ENCODE measurements at regions not wholly inside any gene's neighbourhood (a gene's known extent, or its start where the extent isn't known, plus 50 kb on each side); places are given as distances from the start of the nearest gene placed in this dataset.

DNA sequence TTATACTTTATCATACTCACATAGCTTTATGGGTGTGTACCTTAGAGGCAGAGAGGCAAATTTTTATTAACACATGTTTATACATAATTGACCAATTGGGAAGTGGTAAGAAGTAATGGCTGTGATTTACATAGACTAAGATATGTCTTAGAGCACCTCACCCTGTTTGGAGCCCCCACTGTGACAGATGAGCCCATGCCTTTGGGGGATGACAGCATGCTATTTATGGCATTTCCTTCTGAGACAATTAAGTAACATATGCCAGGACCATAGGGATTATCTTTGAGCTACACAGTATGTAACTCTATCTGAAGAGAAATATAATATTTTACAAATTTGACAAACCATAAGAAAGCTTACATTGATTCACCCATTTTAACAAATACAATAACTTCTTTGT lies 1655.3 kb upstream of the ACVR2A start:
- TF ChIP-seq EZH2 (IDR thresholded peaks at IDR 0.05; ENCODE audit: low read length, missing control alignments), result no peak
- TF ChIP-seq, protein P1, sequence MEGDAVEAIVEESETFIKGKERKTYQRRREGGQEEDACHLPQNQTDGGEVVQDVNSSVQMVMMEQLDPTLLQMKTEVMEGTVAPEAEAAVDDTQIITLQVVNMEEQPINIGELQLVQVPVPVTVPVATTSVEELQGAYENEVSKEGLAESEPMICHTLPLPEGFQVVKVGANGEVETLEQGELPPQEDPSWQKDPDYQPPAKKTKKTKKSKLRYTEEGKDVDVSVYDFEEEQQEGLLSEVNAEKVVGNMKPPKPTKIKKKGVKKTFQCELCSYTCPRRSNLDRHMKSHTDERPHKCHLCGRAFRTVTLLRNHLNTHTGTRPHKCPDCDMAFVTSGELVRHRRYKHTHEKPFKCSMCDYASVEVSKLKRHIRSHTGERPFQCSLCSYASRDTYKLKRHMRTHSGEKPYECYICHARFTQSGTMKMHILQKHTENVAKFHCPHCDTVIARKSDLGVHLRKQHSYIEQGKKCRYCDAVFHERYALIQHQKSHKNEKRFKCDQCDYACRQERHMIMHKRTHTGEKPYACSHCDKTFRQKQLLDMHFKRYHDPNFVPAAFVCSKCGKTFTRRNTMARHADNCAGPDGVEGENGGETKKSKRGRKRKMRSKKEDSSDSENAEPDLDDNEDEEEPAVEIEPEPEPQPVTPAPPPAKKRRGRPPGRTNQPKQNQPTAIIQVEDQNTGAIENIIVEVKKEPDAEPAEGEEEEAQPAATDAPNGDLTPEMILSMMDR (conservative IDR thresholded peaks at IDR 0.05 in 1 of 2, IDR thresholded peaks at IDR 0.05 in 1 of 2; ENCODE audit: low read depth in 1 of 2, low read length in 2 of 2), result no peak
- DNase-seq (ENCODE audit: low read depth in 2 of 2), result no peak
- no peaks in the 10 kb centered on the region for H3K9me3 ChIP-seq (ENCODE audit: control insufficient read depth, insufficient read depth, low read depth, low read length)
- no peaks in the 10 kb centered on the region for H3K36me3 ChIP-seq (ENCODE audit: control insufficient read depth, insufficient read depth, low read length)
- no peaks in the 10 kb centered on the region for H3K27me3 ChIP-seq (ENCODE audit: control insufficient read depth, insufficient read depth, low read length)
- no peak overlapping the region for H3K9ac ChIP-seq (ENCODE audit: insufficient read depth, low read length)
- H3K4me3 ChIP-seq (replicated peaks in 1 of 4; ENCODE audit: control extremely low read depth in 1 of 4, insufficient read depth in 1 of 4, low read depth in 3 of 4, low read length in 4 of 4), result no peak overlapping the region
- H3K79me2 ChIP-seq (ENCODE audit: control insufficient read depth, insufficient read depth, low read length), result no peaks in the 10 kb centered on the region
- no peak overlapping the region for H3K4me2 ChIP-seq (ENCODE audit: extremely low read depth, insufficient read depth, low read length)
- no peak overlapping the region for H2AFZ ChIP-seq (ENCODE audit: low read length)
- H3K27ac ChIP-seq (ENCODE audit: insufficient read depth, low read length), result no peak overlapping the region
- no peaks in the 10 kb centered on the region for H3K4me1 ChIP-seq (ENCODE audit: control insufficient read depth, extremely low read depth, insufficient read depth, low read length)
- no peaks in the 10 kb centered on the region for H4K20me1 ChIP-seq (ENCODE audit: control insufficient read depth, extremely low read depth, insufficient read depth, low read length)

DNA sequence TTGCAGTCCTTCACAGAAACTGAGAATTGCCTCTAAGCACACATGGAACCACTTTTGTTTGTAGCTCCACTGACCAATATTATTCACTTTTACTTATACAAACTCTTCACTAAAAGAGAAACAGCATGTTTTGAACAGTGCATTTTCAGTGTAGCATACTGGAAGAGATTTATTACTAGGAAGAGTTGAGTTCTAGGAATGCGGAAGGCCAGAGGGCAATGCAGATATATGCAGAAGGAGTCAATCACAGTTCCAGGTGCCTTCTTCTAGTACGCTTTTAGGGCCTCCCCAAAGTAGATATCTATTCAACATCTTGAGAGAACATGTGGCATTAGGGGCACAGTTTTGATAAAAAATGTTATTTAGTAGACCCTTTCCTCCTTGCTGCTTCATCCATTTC lies 1654.0 kb upstream of the ZEB2 start:
- TF ChIP-seq EZH2 (IDR thresholded peaks at IDR 0.05; ENCODE audit: low read length, missing control alignments), result no peak
- TF ChIP-seq, protein P1 (conservative IDR thresholded peaks at IDR 0.05 in 1 of 2, IDR thresholded peaks at IDR 0.05 in 1 of 2; ENCODE audit: low read depth in 1 of 2, low read length in 2 of 2), result no peak
- Histone ChIP-seq H3K4me2 (ENCODE audit: extremely low read depth, insufficient read depth, low read length) (no peak overlapping the region), H3K27me3 (ENCODE audit: control insufficient read depth, insufficient read depth, low read length) (no peaks in the 10 kb centered on the region), H3K36me3 (ENCODE audit: control insufficient read depth, insufficient read depth, low read length) (no peaks in the 10 kb centered on the region), H3K27ac (ENCODE audit: insufficient read depth, low read length) (no peak overlapping the region), H3K9ac (ENCODE audit: insufficient read depth, low read length) (no peak overlapping the region), H3K4me3 (replicated peaks in 1 of 4; ENCODE audit: control extremely low read depth in 1 of 4, insufficient read depth in 1 of 4, low read depth in 3 of 4, low read length in 4 of 4) (no peak overlapping the region), H3K79me2 (ENCODE audit: control insufficient read depth, insufficient read depth, low read length) (no peaks in the 10 kb centered on the region), H4K20me1 (ENCODE audit: control insufficient read depth, extremely low read depth, insufficient read depth, low read length) (no peaks in the 10 kb centered on the region), H3K9me3 (ENCODE audit: control insufficient read depth, insufficient read depth, low read depth, low read length) (no peaks in the 10 kb centered on the region), H2AFZ (ENCODE audit: low read length) (no peak overlapping the region), H3K4me1 (ENCODE audit: control insufficient read depth, extremely low read depth, insufficient read depth, low read length) (no peaks in the 10 kb centered on the region)
- no peak for DNase-seq (ENCODE audit: low read depth in 2 of 2)

DNA sequence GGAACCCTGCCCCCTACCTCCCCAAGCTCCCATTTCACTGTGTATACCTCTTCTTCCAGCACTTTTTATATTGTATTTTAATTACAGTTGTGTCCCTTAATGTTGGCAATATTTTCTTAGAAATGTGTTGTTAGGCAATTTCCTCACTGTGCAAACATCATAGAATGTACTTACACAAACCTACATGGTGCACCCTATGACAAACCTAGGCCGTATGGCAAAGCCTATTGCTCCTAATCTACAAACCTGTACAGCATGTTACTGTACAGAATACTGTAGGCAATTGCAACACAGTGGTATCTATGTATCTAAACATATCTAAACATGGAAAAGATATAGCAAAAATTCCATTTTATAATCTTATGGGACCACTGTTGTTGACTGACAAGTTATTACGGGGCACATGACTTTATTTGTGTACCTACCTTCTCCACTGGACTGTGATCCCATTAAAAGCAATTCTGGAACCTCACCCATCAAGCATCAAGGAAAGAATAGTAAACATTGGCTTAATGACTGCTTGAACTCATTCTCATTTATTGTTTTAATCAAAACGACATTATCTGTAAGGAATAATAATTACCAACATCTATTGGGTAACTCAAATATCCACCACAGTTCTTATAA lies 1641.5 kb upstream of the ZEB2 start:
- no peaks in the 10 kb centered on the region for H3K9me3 ChIP-seq (ENCODE audit: control insufficient read depth, insufficient read depth, low read depth, low read length)
- no peaks in the 10 kb centered on the region for H3K27me3 ChIP-seq (ENCODE audit: control insufficient read depth, insufficient read depth, low read length)
- H3K4me3 ChIP-seq (replicated peaks in 1 of 4; ENCODE audit: control extremely low read depth in 1 of 4, insufficient read depth in 1 of 4, low read depth in 3 of 4, low read length in 4 of 4), result no peak overlapping the region
- H3K27ac ChIP-seq (ENCODE audit: insufficient read depth, low read length), result no peak overlapping the region
- no peaks in the 10 kb centered on the region for H3K4me1 ChIP-seq (ENCODE audit: control insufficient read depth, extremely low read depth, insufficient read depth, low read length)
- TF ChIP-seq, protein P1 (conservative IDR thresholded peaks at IDR 0.05 in 1 of 2, IDR thresholded peaks at IDR 0.05 in 1 of 2; ENCODE audit: low read depth in 1 of 2, low read length in 2 of 2), result no peak
- TF ChIP-seq EZH2 (IDR thresholded peaks at IDR 0.05; ENCODE audit: low read length, missing control alignments), result no peak
- no peak overlapping the region for H3K9ac ChIP-seq (ENCODE audit: insufficient read depth, low read length)
- no peaks in the 10 kb centered on the region for H3K36me3 ChIP-seq (ENCODE audit: control insufficient read depth, insufficient read depth, low read length)
- no peak overlapping the region for H2AFZ ChIP-seq (ENCODE audit: low read length)
- no peak overlapping the region for H3K4me2 ChIP-seq (ENCODE audit: extremely low read depth, insufficient read depth, low read length)
- no peaks in the 10 kb centered on the region for H3K79me2 ChIP-seq (ENCODE audit: control insufficient read depth, insufficient read depth, low read length)
- DNase-seq (ENCODE audit: low read depth in 2 of 2), result no peak
- no peaks in the 10 kb centered on the region for H4K20me1 ChIP-seq (ENCODE audit: control insufficient read depth, extremely low read depth, insufficient read depth, low read length)

Data from fibroblast of lung (primary cell).